ENCODE measurements at regions not wholly inside any gene's neighbourhood (a gene's known extent, or its start where the extent isn't known, plus 50 kb on each side); places are given as distances from the start of the nearest gene placed in this dataset.

GRCh38 chr2:236760246-236760645 is 190.6 kb downstream of the ACKR3 start:
- TF ChIP-seq POLR2A (IDR thresholded peaks at IDR 0.05) = no peak
- TF ChIP-seq, protein P1, sequence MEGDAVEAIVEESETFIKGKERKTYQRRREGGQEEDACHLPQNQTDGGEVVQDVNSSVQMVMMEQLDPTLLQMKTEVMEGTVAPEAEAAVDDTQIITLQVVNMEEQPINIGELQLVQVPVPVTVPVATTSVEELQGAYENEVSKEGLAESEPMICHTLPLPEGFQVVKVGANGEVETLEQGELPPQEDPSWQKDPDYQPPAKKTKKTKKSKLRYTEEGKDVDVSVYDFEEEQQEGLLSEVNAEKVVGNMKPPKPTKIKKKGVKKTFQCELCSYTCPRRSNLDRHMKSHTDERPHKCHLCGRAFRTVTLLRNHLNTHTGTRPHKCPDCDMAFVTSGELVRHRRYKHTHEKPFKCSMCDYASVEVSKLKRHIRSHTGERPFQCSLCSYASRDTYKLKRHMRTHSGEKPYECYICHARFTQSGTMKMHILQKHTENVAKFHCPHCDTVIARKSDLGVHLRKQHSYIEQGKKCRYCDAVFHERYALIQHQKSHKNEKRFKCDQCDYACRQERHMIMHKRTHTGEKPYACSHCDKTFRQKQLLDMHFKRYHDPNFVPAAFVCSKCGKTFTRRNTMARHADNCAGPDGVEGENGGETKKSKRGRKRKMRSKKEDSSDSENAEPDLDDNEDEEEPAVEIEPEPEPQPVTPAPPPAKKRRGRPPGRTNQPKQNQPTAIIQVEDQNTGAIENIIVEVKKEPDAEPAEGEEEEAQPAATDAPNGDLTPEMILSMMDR (IDR thresholded peaks at IDR 0.05) = no peak

Data from body of pancreas (tissue), 4 donors.